KMS-11 (cell line): ENCODE measurements at regions not wholly inside any gene's neighbourhood (a gene's known extent, or its start where the extent isn't known, plus 50 kb on each side); places are given as distances from the start of the nearest gene placed in this dataset.

Experiments used
- H2AFZ ChIP-seq: fragments of 200-600 bp; sonication (generic); 2 replicates; pipeline ENCODE4 v1.6.1; 2016; ENCODE audit warnings: antibody characterized with exemption, mixed run types, low read depth
- H3K27ac ChIP-seq: fragments of 200-600 bp; sonication (generic); 2 replicates; pipeline ENCODE4 v1.6.1; 2016; ENCODE audit warnings: mild to moderate bottlenecking, mixed run types
- H3K27me3 ChIP-seq: fragments of 200-600 bp; sonication (generic); 2 replicates; pipeline ENCODE4 v1.6.1; 2017; ENCODE audit warnings: mild to moderate bottlenecking, low read depth, mixed run types, moderate library complexity; ENCODE audit not compliant: insufficient read depth
- H3K36me3 ChIP-seq: fragments of 200-600 bp; sonication (generic); 2 replicates; pipeline ENCODE4 v1.6.1; 2017; ENCODE audit warnings: mild to moderate bottlenecking, mixed run types; ENCODE audit not compliant: insufficient read depth
- H3K4me1 ChIP-seq: fragments of 200-600 bp; sonication (generic); 2 replicates; pipeline ENCODE4 v1.6.1; 2016; ENCODE audit warnings: mild to moderate bottlenecking, low read depth, mixed run types; ENCODE audit not compliant: poor library complexity, severe bottlenecking
- H3K4me2 ChIP-seq: fragments of 200-600 bp; sonication (generic); 2 replicates; pipeline ENCODE4 v1.7.0; 2016; ENCODE audit warnings: mild to moderate bottlenecking, mixed run types
- H3K4me3 ChIP-seq: fragments of 200-600 bp; sonication (generic); IDR thresholded peaks from 2 replicates; pipeline ENCODE4 v1.6.1; 2017; ENCODE audit warnings: low read depth, low read length, mixed read lengths; ENCODE audit not compliant: insufficient read depth
- H3K79me2 ChIP-seq: fragments of 200-600 bp; sonication (generic); 2 replicates; pipeline ENCODE4 v1.6.1; 2016; ENCODE audit warnings: low read depth, mixed run types; ENCODE audit not compliant: insufficient read depth
- H3K9ac ChIP-seq: fragments of 200-600 bp; sonication (generic); 2 replicates; pipeline ENCODE4 v1.6.1; 2016; ENCODE audit warnings: mild to moderate bottlenecking, mixed run types
- H4K20me1 ChIP-seq: fragments of 200-600 bp; sonication (generic); 2 replicates; pipeline ENCODE4 v1.6.1; 2016; ENCODE audit warnings: mild to moderate bottlenecking, mixed run types; ENCODE audit not compliant: insufficient read depth
- CTCF ChIP-seq: fragments of 200-600 bp; sonication (generic); conservative IDR thresholded peaks from 2 replicates; pipeline ENCODE4 v1.6.1; 2017; ENCODE audit warnings: low read depth, mild to moderate bottlenecking, antibody characterized with exemption, low read length, moderate library complexity, mixed read lengths

GRCh38 chr18:1392865-1393734, 488.4 kb downstream of the ADCYAP1 start:
- Histone ChIP-seq H3K9ac (no peak overlapping the region), H3K27ac (no peak overlapping the region)

GRCh38 chr18:1393929-1394328, 489.3 kb downstream of the ADCYAP1 start:
- H2AFZ ChIP-seq: no peak overlapping the region
- H4K20me1 ChIP-seq: no peaks in the 10 kb centered on the region
- H3K4me1 ChIP-seq: no peaks in the 10 kb centered on the region
- H3K9ac ChIP-seq: no peak overlapping the region
- no peak overlapping the region for H3K27ac ChIP-seq
- TF ChIP-seq CTCF: no peak
- no peak overlapping the region for H3K4me2 ChIP-seq
- H3K4me3 ChIP-seq: no peak overlapping the region
- H3K79me2 ChIP-seq: no peaks in the 10 kb centered on the region
- H3K27me3 ChIP-seq: no peaks in the 10 kb centered on the region
- H3K36me3 ChIP-seq: no peaks in the 10 kb centered on the region

More at GRCh38 chr18:1392865-1393734, 488.4 kb downstream of the ADCYAP1 start:
- H4K20me1 ChIP-seq: no peaks in the 10 kb centered on the region
- no peak overlapping the region for H2AFZ ChIP-seq
- no peaks in the 10 kb centered on the region for H3K27me3 ChIP-seq
- H3K4me1 ChIP-seq: no peaks in the 10 kb centered on the region
- H3K79me2 ChIP-seq: no peaks in the 10 kb centered on the region
- H3K4me2 ChIP-seq: no peak overlapping the region
- no peaks in the 10 kb centered on the region for H3K36me3 ChIP-seq
- no peak for TF ChIP-seq CTCF
- no peak overlapping the region for H3K4me3 ChIP-seq

GRCh38 chr18:1394426-1394825, 489.8 kb downstream of the ADCYAP1 start:
- no peaks in the 10 kb centered on the region for H3K4me1 ChIP-seq
- no peak overlapping the region for H3K27ac ChIP-seq
- no peaks in the 10 kb centered on the region for H4K20me1 ChIP-seq
- no peaks in the 10 kb centered on the region for H3K79me2 ChIP-seq
- no peak overlapping the region for H3K9ac ChIP-seq
- H3K4me3 ChIP-seq: no peak overlapping the region
- H3K27me3 ChIP-seq: no peaks in the 10 kb centered on the region
- H3K36me3 ChIP-seq: no peaks in the 10 kb centered on the region
- H2AFZ ChIP-seq: no peak overlapping the region
- no peak for TF ChIP-seq CTCF
- H3K4me2 ChIP-seq: no peak overlapping the region

- Histone ChIP-seq H3K9ac (no peak overlapping the region), H3K27me3 (no peaks in the 10 kb centered on the region), H3K4me1 (no peaks in the 10 kb centered on the region), H4K20me1 (no peaks in the 10 kb centered on the region), H3K27ac (no peak overlapping the region), H2AFZ (no peak overlapping the region), H3K4me2 (no peak overlapping the region), H3K36me3 (no peaks in the 10 kb centered on the region), H3K4me3 (no peak overlapping the region), H3K79me2 (no peaks in the 10 kb centered on the region)
- no peak for TF ChIP-seq CTCF
Observed at GRCh38 chr18:1394966-1395365, 490.3 kb downstream of the ADCYAP1 start.
